HG02970 (cell line): ENCODE measurements at regions not wholly inside any gene's neighbourhood (a gene's known extent, or its start where the extent isn't known, plus 50 kb on each side); places are given as distances from the start of the nearest gene placed in this dataset.
"Not testable (repeated sequence)": the region's sequence is repeated elsewhere in the genome, so short reads cannot be mapped to it uniquely, and the experiment has no call there.

ENCODE experiments used
- ATAC-seq: cut with Tn5 transposase; IDR thresholded peaks from one replicate; pipeline ENCODE4 v1.9.1; 2021; ENCODE audit warnings: mild to moderate bottlenecking, moderate library complexity, moderate number of reproducible peaks; ENCODE audit not compliant: unreplicated experiment, low FRiP score

- no peak for ATAC-seq
These were observed 971.4 kb downstream of the MCTP2 start for GRCh38 chr15:95202569-95203349.

GRCh38 chr15:95205077-95205476 lies 973.7 kb downstream of the MCTP2 start:
- no peak for ATAC-seq

GRCh38 chr15:95205830-95206229 lies 974.5 kb downstream of the MCTP2 start:
- not testable (repeated sequence) for ATAC-seq

- ATAC-seq, result no peak
These were observed 976.7 kb downstream of the MCTP2 start for GRCh38 chr15:95208071-95208470.

GRCh38 chr15:95208988-95209387 lies 977.6 kb downstream of the MCTP2 start:
- ATAC-seq, result no peak

- no peak for ATAC-seq
These were observed 979.1 kb downstream of the MCTP2 start for GRCh38 chr15:95210436-95210981.

- no peak for ATAC-seq
These were observed 983.7 kb downstream of the MCTP2 start for GRCh38 chr15:95215017-95215416.

- no peak for ATAC-seq
These were observed 995.5 kb downstream of the MCTP2 start for GRCh38 chr15:95226835-95227234.

GRCh38 chr15:95227235-95227634 lies 995.9 kb downstream of the MCTP2 start:
- ATAC-seq, result no peak

GRCh38 chr15:95228856-95229555 lies 997.6 kb downstream of the MCTP2 start:
- no peak for ATAC-seq

GRCh38 chr15:95235033-95235432 lies 1003.7 kb downstream of the MCTP2 start:
- no peak for ATAC-seq

GRCh38 chr15:95247071-95247984 lies 1016.0 kb downstream of the MCTP2 start:
- no peak for ATAC-seq

- ATAC-seq, result no peak
These were observed 1018.2 kb downstream of the MCTP2 start for GRCh38 chr15:95249524-95249923.

- no peak for ATAC-seq
These were observed 1021.0 kb downstream of the MCTP2 start for GRCh38 chr15:95252404-95252803.

- no peak for ATAC-seq
These were observed 1022.9 kb downstream of the MCTP2 start for GRCh38 chr15:95254263-95254662.

GRCh38 chr15:95259513-95259912 lies 1028.2 kb downstream of the MCTP2 start:
- peak; percentile 66 for ATAC-seq

GRCh38 chr15:95259965-95260364 lies 1028.6 kb downstream of the MCTP2 start:
- ATAC-seq, result no peak

GRCh38 chr15:95260856-95261255 lies 1029.5 kb downstream of the MCTP2 start:
- ATAC-seq, result no peak

- no peak for ATAC-seq
These were observed 1030.2 kb downstream of the MCTP2 start for GRCh38 chr15:95261546-95261945.

GRCh38 chr15:95261968-95262367 lies 1030.6 kb downstream of the MCTP2 start:
- no peak for ATAC-seq
